SU-DHL-6 (cell line): ENCODE measurements at regions not wholly inside any gene's neighbourhood (a gene's known extent, or its start where the extent isn't known, plus 50 kb on each side); places are given as distances from the start of the nearest gene placed in this dataset.
"Not testable (repeated sequence)": the region's sequence is repeated elsewhere in the genome, so short reads cannot be mapped to it uniquely, and the experiment has no call there.

Experiments used
- H2AFZ ChIP-seq: fragments of 200-600 bp; sonication (generic); 2 replicates; pipeline ENCODE4 v1.6.1; 2014; ENCODE audit warnings: low read depth, mild to moderate bottlenecking, moderate library complexity, mixed read lengths, antibody characterized with exemption, low read length; ENCODE audit not compliant: severe bottlenecking
- H3F3A ChIP-seq: fragments of 200-600 bp; shearing (Covaris generic); 2 replicates; pipeline ENCODE4 v1.6.0; 2016; ENCODE audit warnings: antibody characterized with exemption, mild to moderate bottlenecking; ENCODE audit not compliant: insufficient read depth
- H3K27ac ChIP-seq: fragments of 200-600 bp; sonication (generic); 2 replicates; pipeline ENCODE4 v1.5.1; 2016; ENCODE audit warnings: low read depth, mild to moderate bottlenecking, low read length, moderate library complexity, mixed read lengths
- H3K27me3 ChIP-seq: fragments of 200-600 bp; sonication (generic), shearing (Covaris generic); 2 replicates; pipeline ENCODE4 v1.6.0; 2014; ENCODE audit warnings: mild to moderate bottlenecking, low read length
- H3K36me3 ChIP-seq: fragments of 200-600 bp; sonication (generic); 2 replicates; pipeline ENCODE4 v1.6.1; 2014; ENCODE audit warnings: mild to moderate bottlenecking, low read length, mixed read lengths
- H3K4me2 ChIP-seq: fragments of 300-600, 200-600 bp; shearing (Covaris generic), sonication (generic); 2 replicates; pipeline ENCODE4 v1.6.0; 2014; ENCODE audit warnings: low read length, low read depth, mild to moderate bottlenecking; ENCODE audit not compliant: poor library complexity, severe bottlenecking
- H3K4me3 ChIP-seq: fragments of 200-600 bp; sonication (generic); 2 replicates; pipeline ENCODE4 v1.5.1; 2014; ENCODE audit warnings: antibody characterized with exemption, low read length, mild to moderate bottlenecking, mixed read lengths; ENCODE audit not compliant: insufficient read depth, poor library complexity, severe bottlenecking
- H3K79me2 ChIP-seq: fragments of 200-600 bp; sonication (generic); 2 replicates; pipeline ENCODE4 v1.6.1; 2014; ENCODE audit warnings: mild to moderate bottlenecking, low read length, moderate library complexity; ENCODE audit not compliant: insufficient read depth
- H3K9ac ChIP-seq: fragments of 200-600 bp; sonication (generic); 2 replicates; pipeline ENCODE4 v1.7.0; 2014; ENCODE audit warnings: mild to moderate bottlenecking, low read length
- H3K9me2 ChIP-seq: fragments of 200-600 bp; sonication (generic); replicated peaks from 2 replicates; pipeline ENCODE4 v1.6.1; 2014; ENCODE audit warnings: low read length; ENCODE audit not compliant: insufficient read depth
- H3K9me3 ChIP-seq: fragments of 200-600 bp; sonication (generic); 2 replicates; pipeline ENCODE4 v1.6.1; 2014; ENCODE audit warnings: low read length, mixed read lengths; ENCODE audit not compliant: insufficient read depth
- H4K20me1 ChIP-seq: fragments of 200-600 bp; sonication (generic); 2 replicates; pipeline ENCODE4 v1.6.1; 2014; ENCODE audit warnings: low read depth, mild to moderate bottlenecking, antibody characterized with exemption, low read length, moderate library complexity, mixed read lengths
- CTCF ChIP-seq: fragments of 200-600 bp; sonication (generic); IDR thresholded peaks from one replicate; pipeline ENCODE4 v1.5.1; 2017; ENCODE audit warnings: antibody characterized with exemption, mild to moderate bottlenecking, low read length, moderate library complexity; ENCODE audit not compliant: insufficient read depth, poor library complexity, severe bottlenecking
- EZH2phosphoT487 ChIP-seq: fragments of 200-600 bp; sonication (generic), shearing (Covaris generic); conservative IDR thresholded peaks from 2 replicates; pipeline ENCODE4 v1.6.1; 2018; ENCODE audit warnings: mild to moderate bottlenecking, antibody characterized with exemption, low read length, moderate library complexity, mixed read lengths

- no peak overlapping the region for H3K4me2 ChIP-seq
- no peak overlapping the region for H2AFZ ChIP-seq
- no peak overlapping the region for H3K27ac ChIP-seq
- no peaks in the 10 kb centered on the region for H3K27me3 ChIP-seq
- no peaks in the 10 kb centered on the region for H3K9me3 ChIP-seq
- no peak overlapping the region for H3K9ac ChIP-seq
- no peak overlapping the region for H3K4me3 ChIP-seq
- no peaks in the 10 kb centered on the region for H3F3A ChIP-seq
- H3K79me2 ChIP-seq: no peaks in the 10 kb centered on the region
- H3K36me3 ChIP-seq: no peaks in the 10 kb centered on the region
- H3K9me2 ChIP-seq: no peaks in the 10 kb centered on the region
- no peaks in the 10 kb centered on the region for H4K20me1 ChIP-seq
- TF ChIP-seq CTCF: no peak
- TF ChIP-seq EZH2phosphoT487: no peak
These were observed 386.1 kb upstream of the HS3ST1 start for GRCh38 chr4:11814758-11815157.

- Histone ChIP-seq H3F3A (no peaks in the 10 kb centered on the region), H2AFZ (no peak overlapping the region), H3K4me3 (no peak overlapping the region), H3K36me3 (no peaks in the 10 kb centered on the region), H4K20me1 (no peaks in the 10 kb centered on the region), H3K4me2 (no peak overlapping the region), H3K79me2 (no peaks in the 10 kb centered on the region), H3K9ac (no peak overlapping the region), H3K27ac (no peak overlapping the region), H3K27me3 (no peaks in the 10 kb centered on the region), H3K9me2 (no peaks in the 10 kb centered on the region), H3K9me3 (no peaks in the 10 kb centered on the region)
- no peak for TF ChIP-seq EZH2phosphoT487
- TF ChIP-seq CTCF: no peak
These were observed 385.3 kb upstream of the HS3ST1 start for GRCh38 chr4:11813951-11814446.

GRCh38 chr4:11811521-11811920 lies 382.8 kb upstream of the HS3ST1 start:
- not testable (repeated sequence) for H3F3A ChIP-seq, H2AFZ ChIP-seq, H3K27ac ChIP-seq, H3K27me3 ChIP-seq, H3K9ac ChIP-seq, H3K9me2 ChIP-seq, H3K79me2 ChIP-seq, H3K4me3 ChIP-seq, H3K36me3 ChIP-seq, H4K20me1 ChIP-seq, H3K4me2 ChIP-seq, H3K9me3 ChIP-seq

GRCh38 chr4:11805842-11806241 lies 377.1 kb upstream of the HS3ST1 start:
- Histone ChIP-seq H2AFZ (no peak overlapping the region), H3F3A (no peaks in the 10 kb centered on the region), H3K9me3 (no peaks in the 10 kb centered on the region), H3K4me3 (no peak overlapping the region), H4K20me1 (no peaks in the 10 kb centered on the region), H3K4me2 (no peak overlapping the region), H3K79me2 (no peaks in the 10 kb centered on the region), H3K36me3 (no peaks in the 10 kb centered on the region), H3K9me2 (no peaks in the 10 kb centered on the region), H3K27ac (no peak overlapping the region), H3K27me3 (no peaks in the 10 kb centered on the region), H3K9ac (no peak overlapping the region)
- TF ChIP-seq CTCF (no peak), EZH2phosphoT487 (no peak)
